Stimulated activated naive CD4-positive, alpha-beta T cell (primary cell): ENCODE measurements at regions not wholly inside any gene's neighbourhood (a gene's known extent, or its start where the extent isn't known, plus 50 kb on each side); places are given as distances from the start of the nearest gene placed in this dataset.
"Not testable (repeated sequence)": the region's sequence is repeated elsewhere in the genome, so short reads cannot be mapped to it uniquely, and the experiment has no call there.

ENCODE experiments used
- DNase-seq, 6 experiments: peaks; one replicate each; lab custom pipeline; 2025; lab: John Stamatoyannopoulos, UW

- not testable (repeated sequence) for DNase-seq
Measured at GRCh38 chr14:106197264-106197663, 670.9 kb downstream of the TMEM121 start.

DNA sequence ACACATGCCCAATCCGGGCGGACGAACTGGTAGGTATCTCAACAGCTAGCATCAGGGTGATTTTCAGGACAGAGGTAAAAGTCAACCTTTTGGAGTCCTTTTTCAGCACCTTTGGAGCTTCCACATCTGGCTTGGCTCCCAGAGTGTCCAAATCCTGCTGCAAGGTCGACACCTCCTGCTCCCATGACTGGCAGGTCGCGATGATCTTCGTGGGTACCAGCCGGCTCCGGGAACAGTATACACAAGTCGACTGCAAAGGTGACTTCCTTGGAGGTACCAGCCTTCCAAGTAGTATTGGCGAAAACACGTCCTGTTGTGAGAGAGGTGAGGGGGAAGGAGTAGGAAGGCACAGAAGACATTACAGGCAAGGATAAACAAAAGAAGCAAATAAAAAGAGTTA lies 672.7 kb downstream of the TMEM121 start:
- DNase-seq, result no peak

GRCh38 chr14:106200541-106201315 lies 674.3 kb downstream of the TMEM121 start:
- DNase-seq, result peak in 4 of 6 experiments; percentile 10 to 56 (median 18)

- no peak for DNase-seq
Measured at GRCh38 chr14:106201376-106201775, 675.0 kb downstream of the TMEM121 start.

DNA sequence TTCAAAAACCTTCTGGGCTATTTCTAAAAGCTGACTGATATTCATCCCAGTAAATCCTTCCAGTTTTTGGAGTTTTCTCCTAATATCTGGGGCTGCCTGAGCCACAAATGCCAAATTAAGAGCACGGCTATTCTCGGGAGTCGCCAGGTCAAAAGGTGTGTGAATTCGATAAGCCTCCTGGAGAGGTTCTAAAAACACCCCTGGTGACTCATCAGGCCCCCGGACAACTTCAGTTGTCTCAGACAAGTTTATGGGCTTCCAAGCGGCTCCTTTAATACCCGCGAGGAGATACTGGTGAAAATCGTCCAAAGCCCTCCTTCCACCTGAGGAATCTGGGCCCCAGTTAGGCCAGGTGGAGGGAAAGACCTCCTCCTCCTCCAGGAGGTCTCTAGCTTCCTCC lies 677.1 kb downstream of the TMEM121 start:
- DNase-seq, result no peak

DNA sequence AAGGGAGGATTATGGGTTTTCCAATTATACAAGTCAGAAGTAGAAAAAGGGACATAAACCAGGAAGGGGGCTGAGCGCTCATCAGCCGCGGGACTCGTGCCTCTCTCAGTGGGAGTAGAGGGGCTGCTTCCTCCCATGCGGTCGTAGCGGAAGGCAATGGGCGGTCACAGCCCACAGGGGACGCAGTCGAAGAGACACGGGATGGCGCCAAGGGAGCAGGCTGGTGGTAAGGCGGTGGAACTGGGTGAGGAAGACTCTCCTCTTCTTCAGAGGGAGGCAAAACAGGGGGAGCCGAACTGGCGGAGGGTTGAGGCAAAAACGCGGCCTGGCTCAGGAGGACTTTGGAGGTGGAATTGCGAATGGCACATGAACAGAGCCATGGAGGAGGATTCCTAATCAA lies 677.7 kb downstream of the TMEM121 start:
- no peak for DNase-seq

DNA sequence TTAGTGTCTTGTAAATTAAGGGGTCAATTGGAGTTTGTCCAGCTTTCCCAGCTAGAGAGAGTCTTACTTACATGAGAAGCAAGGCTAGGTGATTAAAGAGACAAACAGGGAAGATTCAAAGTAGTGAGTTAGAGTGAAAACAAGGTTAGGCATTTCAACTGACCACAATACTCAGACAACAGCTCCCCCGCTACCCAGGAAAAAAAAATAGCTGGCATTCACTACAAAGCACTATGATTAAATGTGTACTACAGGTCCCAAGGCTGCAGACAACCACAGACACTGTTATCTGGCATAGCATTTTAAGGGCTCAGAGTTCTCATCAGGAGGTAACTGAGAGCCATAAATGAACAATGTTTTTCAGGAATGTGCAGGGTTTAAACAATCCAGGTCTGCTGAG lies 680.9 kb downstream of the TMEM121 start:
- no peak for DNase-seq

GRCh38 chr14:106208794-106209193 lies 682.4 kb downstream of the TMEM121 start:
- no peak for DNase-seq

DNA sequence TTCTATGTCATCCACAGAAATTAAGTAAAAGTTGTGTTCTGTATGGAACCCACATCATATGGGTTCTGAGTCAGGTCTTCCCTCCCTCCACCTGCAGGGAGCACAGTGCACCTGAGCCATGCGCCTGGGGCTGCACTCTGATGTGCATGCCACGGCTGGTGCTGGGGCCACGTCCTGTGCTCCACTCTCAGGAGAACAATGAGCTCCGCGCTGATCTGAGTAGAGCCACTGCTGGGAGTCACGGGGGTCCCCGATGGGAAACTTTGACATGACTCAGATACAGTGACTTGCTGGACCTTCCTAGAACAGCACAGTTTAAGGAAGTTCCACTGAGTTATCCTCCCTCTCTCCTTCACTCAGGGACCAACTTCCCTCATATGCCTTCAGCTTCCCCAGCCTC lies 683.4 kb downstream of the TMEM121 start:
- DNase-seq, result peak; percentile 32 to 72 (median 54)

DNA sequence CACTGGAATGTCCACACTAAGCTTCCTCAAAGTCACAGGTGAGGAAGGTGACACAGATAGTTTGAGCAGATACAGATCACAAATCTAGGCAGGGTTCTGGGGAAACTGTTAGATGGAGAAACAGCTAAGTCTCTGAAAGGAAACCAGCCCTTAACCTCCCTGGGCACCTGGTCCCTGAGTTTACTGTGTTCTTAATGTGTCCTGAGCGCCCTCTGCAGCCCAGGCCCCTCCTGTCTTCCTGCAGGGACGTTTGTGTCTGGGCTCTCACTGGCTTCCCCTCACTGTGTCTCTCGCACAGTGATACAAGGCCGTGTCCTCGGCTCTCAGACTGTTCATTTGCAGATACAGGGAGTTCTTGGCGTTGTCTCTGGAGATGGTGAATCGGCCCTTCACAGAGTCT lies 684.3 kb downstream of the TMEM121 start:
- peak in 2 of 6 experiments; percentile 26 to 33 for DNase-seq

DNA sequence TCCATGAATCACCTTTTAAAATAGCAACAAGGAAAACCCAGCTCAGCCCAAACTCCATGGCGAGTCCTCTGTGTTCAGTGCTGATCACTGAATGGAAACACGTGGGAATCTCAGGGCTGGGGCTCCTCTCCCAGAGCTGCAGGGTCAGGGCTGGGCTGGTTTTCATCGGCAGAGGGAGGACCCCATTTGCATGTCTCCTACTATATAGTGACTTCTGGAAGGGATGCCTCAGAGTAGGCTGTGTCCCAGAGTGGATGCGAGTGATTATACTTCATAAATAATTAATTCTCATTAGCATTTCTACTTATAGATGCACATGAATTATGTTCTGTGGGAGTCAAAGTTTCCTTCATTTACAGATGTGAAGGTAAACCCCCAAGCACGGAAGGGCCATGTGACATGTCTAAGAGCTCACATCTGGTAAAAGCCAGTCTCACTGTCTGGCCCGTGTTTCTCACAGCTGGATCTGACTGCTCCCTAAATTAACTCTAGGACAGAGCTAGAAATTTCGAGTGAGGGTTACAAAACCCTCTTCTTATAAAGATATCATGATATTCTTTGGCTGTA lies 685.0 kb downstream of the TMEM121 start:
- no peak for DNase-seq

DNA sequence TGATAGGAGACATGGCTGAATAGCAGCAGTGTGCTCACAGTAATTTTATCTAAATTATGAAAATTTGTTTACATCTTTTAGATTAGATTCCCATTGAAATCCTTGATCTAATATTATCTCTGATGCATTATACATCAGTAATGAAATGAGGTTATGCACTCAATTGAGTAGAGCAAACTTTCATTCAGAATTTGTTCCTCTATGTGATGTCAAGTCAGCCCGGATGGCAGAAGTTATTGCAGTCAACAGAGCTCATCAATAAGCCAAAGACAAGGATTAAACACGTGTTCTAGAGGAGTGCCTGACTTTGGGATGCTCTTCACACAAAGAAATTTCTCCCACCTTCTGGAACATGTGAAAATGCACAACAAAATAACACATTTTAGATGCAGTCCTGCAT lies 688.8 kb downstream of the TMEM121 start:
- DNase-seq, result no peak

GRCh38 chr14:106216679-106217078 lies 690.3 kb downstream of the TMEM121 start:
- DNase-seq, result no peak

DNA sequence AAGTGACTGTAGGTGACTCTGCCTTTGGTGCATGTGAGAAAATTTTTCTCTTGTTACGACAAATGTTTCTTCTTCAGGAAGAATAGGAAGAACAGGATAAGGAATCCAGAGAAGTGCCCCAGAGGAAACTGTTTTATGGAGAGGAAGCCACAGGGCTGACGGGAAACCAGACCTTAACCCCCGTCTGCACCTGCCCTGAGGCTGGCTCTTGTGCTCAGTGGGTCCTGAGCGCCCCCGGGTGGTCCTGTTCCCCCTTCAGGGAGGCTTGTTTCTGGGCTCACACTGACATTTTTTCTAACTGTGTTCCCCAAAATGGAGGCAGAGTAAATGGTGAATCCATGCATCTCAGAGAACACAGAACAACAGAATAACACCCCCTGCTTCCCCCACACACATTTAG lies 691.8 kb downstream of the TMEM121 start:
- no peak for DNase-seq

- DNase-seq, result no peak
Measured at GRCh38 chr14:106222311-106222710, 695.9 kb downstream of the TMEM121 start.

DNA sequence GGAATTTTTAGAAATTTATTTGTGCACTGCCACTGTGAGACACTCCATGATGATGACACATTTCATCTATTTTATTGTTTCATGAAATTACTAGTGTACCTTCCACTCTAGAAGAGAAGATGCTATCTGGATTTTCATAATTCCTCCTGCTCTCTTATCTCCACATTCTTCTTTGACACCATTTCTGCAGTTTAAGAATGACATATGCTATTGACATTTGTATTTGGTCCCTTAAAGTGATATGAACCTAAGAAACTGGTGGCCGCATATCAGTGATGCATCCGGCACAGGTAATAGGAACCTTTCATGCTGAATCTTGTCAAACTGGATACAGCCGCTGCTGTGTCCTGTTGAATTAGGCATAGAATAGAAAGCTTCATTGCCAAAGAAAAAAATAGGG lies 696.3 kb downstream of the TMEM121 start:
- DNase-seq, result no peak

DNA sequence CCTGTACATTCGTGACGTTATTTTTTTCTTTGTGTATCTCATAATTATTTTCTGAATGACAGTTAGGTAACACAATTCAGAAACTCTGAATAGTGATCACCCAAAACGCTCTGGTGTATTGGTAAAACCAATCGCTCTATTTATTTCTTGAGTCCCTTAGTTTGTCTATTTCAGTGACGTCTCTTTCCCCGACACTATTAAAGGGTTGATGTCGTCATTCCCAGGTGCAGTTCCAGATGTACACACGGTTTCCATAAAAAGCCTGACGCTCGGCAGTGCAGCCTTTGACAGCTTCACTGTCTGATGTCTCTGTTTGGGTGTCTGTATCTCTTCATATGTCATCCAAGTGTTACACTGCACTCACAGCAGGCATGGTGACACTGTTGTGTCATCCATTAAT lies 701.4 kb downstream of the TMEM121 start:
- DNase-seq, result no peak

DNA sequence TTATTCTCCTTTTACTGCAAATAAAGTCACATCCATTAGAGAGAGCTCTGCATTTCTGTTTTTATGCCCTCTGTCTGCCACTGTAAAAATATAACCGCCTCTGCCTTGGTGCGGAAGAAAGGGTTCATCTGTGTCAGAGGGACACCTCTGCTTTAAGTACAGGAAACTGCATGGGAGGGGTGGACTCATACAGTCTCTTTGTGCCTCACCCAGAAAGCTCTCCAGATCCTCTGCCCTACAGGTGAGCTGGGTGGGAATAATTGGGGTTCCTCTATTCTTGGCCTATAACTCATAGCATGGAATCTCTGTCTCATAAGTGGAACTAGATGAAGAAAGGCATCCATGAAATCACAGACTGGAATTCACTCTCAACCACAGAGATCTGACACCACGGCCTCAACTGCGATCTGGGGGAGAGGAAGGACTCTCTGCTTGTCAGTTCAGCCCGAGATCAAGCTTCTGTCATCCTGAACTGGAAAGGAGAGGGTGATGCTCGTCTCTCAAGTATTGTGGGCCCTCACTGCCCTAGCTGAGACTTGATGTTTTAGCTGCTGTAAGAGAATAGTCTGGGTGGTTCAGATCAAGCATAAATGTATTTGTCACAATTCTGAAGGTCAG lies 702.3 kb downstream of the TMEM121 start:
- peak; percentile 16 to 84 (median 56) for DNase-seq

- peak in 1 of 6 experiments; percentile 9 for DNase-seq
Measured at GRCh38 chr14:106230071-106230470, 703.7 kb downstream of the TMEM121 start.

DNA sequence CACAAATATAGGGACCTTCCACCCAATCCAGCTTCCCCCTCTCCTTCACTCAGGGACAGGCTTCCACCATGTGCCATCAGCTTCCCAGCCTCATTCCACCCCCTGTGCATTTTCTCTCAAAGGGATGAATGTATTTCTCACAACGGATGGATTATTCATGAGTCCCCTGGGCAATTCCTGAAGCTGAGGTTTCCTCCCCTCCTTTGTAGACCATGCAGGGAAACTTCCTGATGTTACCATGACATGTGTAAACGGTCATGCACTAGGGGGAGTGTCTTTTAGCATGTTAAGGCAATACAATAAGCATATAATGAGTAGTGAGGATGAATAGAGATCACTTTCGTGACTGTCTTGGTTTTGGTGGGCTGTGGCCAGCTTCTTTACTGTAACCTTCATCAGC lies 706.8 kb downstream of the TMEM121 start:
- DNase-seq, result not testable (repeated sequence)

GRCh38 chr14:106234525-106235254 lies 708.3 kb downstream of the TMEM121 start:
- peak in 5 of 6 experiments; percentile 13 to 58 (median 43) for DNase-seq

GRCh38 chr14:106235356-106236159 lies 709.2 kb downstream of the TMEM121 start:
- DNase-seq, result no peak
